ENCODE measurements at regions not wholly inside any gene's neighbourhood (a gene's known extent, or its start where the extent isn't known, plus 50 kb on each side); places are given as distances from the start of the nearest gene placed in this dataset.

GRCh38 chr2:182543741-182544525, 117.1 kb upstream of the PDE1A start:
- Histone ChIP-seq H3K9me2 (replicated peaks; ENCODE audit: insufficient read depth, low read length) (no peaks in the 10 kb centered on the region), H3K27ac (ENCODE audit: low read length) (no peak overlapping the region), H3K4me3 (ENCODE audit: low read length) (no peak overlapping the region), H3K27me3 (replicated peaks; ENCODE audit: insufficient read depth, low read length) (no peaks in the 10 kb centered on the region), H3K9me3 (replicated peaks; ENCODE audit: insufficient read depth, low read length) (no peaks in the 10 kb centered on the region), H2AFZ (ENCODE audit: low read length) (no peak overlapping the region), H3K9ac (ENCODE audit: low read length) (no peak overlapping the region), H3K4me1 (ENCODE audit: low read length) (peaks cover 19% of the 10 kb centered on the region), H4K20me1 (ENCODE audit: insufficient read depth, low read length) (no peaks in the 10 kb centered on the region), H3K4me2 (ENCODE audit: low read depth, low read length) (no peak overlapping the region), H3F3A (ENCODE audit: insufficient read depth, low read length) (0 out of 2 replicates have a peak, but pooled peaks cover 3% of the 10 kb centered on the region), H3K36me3 (replicated peaks; ENCODE audit: insufficient read depth, low read length) (no peaks in the 10 kb centered on the region), H3K79me2 (ENCODE audit: low read length) (no peaks in the 10 kb centered on the region)
- TF ChIP-seq CTCF (IDR thresholded peaks at IDR 0.05; ENCODE audit: low read length) (no peak), EZH2phosphoT487 (IDR thresholded peaks at IDR 0.05; ENCODE audit: low read length) (no peak), EZH2 (optimal IDR thresholded peaks at IDR 0.05; ENCODE audit: low read depth, low read length) (no peak)
- no peak for DNase-seq

- no peaks in the 10 kb centered on the region for H3K9me3 ChIP-seq (replicated peaks; ENCODE audit: insufficient read depth, low read length)
- no peak overlapping the region for H2AFZ ChIP-seq (ENCODE audit: low read length)
- H3K27me3 ChIP-seq (replicated peaks; ENCODE audit: insufficient read depth, low read length), result no peaks in the 10 kb centered on the region
- H3K4me2 ChIP-seq (ENCODE audit: low read depth, low read length), result no peak overlapping the region
- no peak overlapping the region for H3K27ac ChIP-seq (ENCODE audit: low read length)
- no peaks in the 10 kb centered on the region for H4K20me1 ChIP-seq (ENCODE audit: insufficient read depth, low read length)
- 0 out of 2 replicates have a peak, but pooled peaks cover 3% of the 10 kb centered on the region for H3F3A ChIP-seq (ENCODE audit: insufficient read depth, low read length)
- H3K9me2 ChIP-seq (replicated peaks; ENCODE audit: insufficient read depth, low read length), result no peaks in the 10 kb centered on the region
- H3K79me2 ChIP-seq (ENCODE audit: low read length), result no peaks in the 10 kb centered on the region
- no peak overlapping the region for H3K4me3 ChIP-seq (ENCODE audit: low read length)
- no peak overlapping the region for H3K9ac ChIP-seq (ENCODE audit: low read length)
- peaks cover 19% of the 10 kb centered on the region for H3K4me1 ChIP-seq (ENCODE audit: low read length)
- H3K36me3 ChIP-seq (replicated peaks; ENCODE audit: insufficient read depth, low read length), result no peaks in the 10 kb centered on the region
- DNase-seq, result no peak
- no peak for TF ChIP-seq EZH2 (optimal IDR thresholded peaks at IDR 0.05; ENCODE audit: low read depth, low read length)
- TF ChIP-seq EZH2phosphoT487 (IDR thresholded peaks at IDR 0.05; ENCODE audit: low read length), result no peak
- no peak for TF ChIP-seq CTCF (IDR thresholded peaks at IDR 0.05; ENCODE audit: low read length)
Observed at GRCh38 chr2:182545420-182546167, 118.8 kb upstream of the PDE1A start.

- Histone ChIP-seq H3K4me3 (ENCODE audit: low read length) (no peak overlapping the region), H3K9ac (ENCODE audit: low read length) (no peak overlapping the region), H2AFZ (ENCODE audit: low read length) (no peak overlapping the region), H3K9me3 (replicated peaks; ENCODE audit: insufficient read depth, low read length) (no peaks in the 10 kb centered on the region), H3K27me3 (replicated peaks; ENCODE audit: insufficient read depth, low read length) (no peaks in the 10 kb centered on the region), H3K4me1 (ENCODE audit: low read length) (peaks cover 6% of the 10 kb centered on the region; the same call in 1 of the 2 replicates), H3F3A (ENCODE audit: insufficient read depth, low read length) (peaks cover under 1% of the 10 kb centered on the region; the same call in 1 of the 2 replicates), H3K36me3 (replicated peaks; ENCODE audit: insufficient read depth, low read length) (no peaks in the 10 kb centered on the region), H3K4me2 (ENCODE audit: low read depth, low read length) (no peak overlapping the region), H3K79me2 (ENCODE audit: low read length) (no peaks in the 10 kb centered on the region), H3K27ac (ENCODE audit: low read length) (no peak overlapping the region), H3K9me2 (replicated peaks; ENCODE audit: insufficient read depth, low read length) (no peaks in the 10 kb centered on the region), H4K20me1 (ENCODE audit: insufficient read depth, low read length) (no peaks in the 10 kb centered on the region)
- TF ChIP-seq CTCF (IDR thresholded peaks at IDR 0.05; ENCODE audit: low read length) (no peak), EZH2phosphoT487 (IDR thresholded peaks at IDR 0.05; ENCODE audit: low read length) (no peak), EZH2 (optimal IDR thresholded peaks at IDR 0.05; ENCODE audit: low read depth, low read length) (no peak)
- no peak for DNase-seq
Observed at GRCh38 chr2:182548031-182548950, 121.5 kb upstream of the PDE1A start.

Measured in MM.1S (cell line).